ENCODE measurements at regions not wholly inside any gene's neighbourhood (a gene's known extent, or its start where the extent isn't known, plus 50 kb on each side); places are given as distances from the start of the nearest gene placed in this dataset.

GRCh38 chr16:5595849-5596248 lies 498.3 kb upstream of the EEF2KMT start:
- no peaks in the 10 kb centered on the region for H3K4me1 ChIP-seq (ENCODE audit: control insufficient read depth, insufficient read depth, low read length, poor library complexity, severe bottlenecking)
- Mint-ChIP-seq H3K27me3 (no peaks in the 10 kb centered on the region), H3K36me3 (no peaks in the 10 kb centered on the region), H3K4me1 (no peaks in the 10 kb centered on the region), H3K9me3 (peaks cover 0 to 9% (median 4%) of the 10 kb centered on the region in 7 donors), H3K4me3 (no peak overlapping the region), H3K27ac (no peak overlapping the region)
- H3K4me3 ChIP-seq (ENCODE audit: low read depth, low read length): no peak overlapping the region
- no peak overlapping the region for H3K27ac ChIP-seq (ENCODE audit: insufficient read depth, low read length, poor library complexity, severe bottlenecking)
- H3K27me3 ChIP-seq (ENCODE audit: control insufficient read depth, insufficient read depth, low read length): no peaks in the 10 kb centered on the region
- ATAC-seq (ENCODE audit: low read depth in 2 of 2) (no peak), DNase-seq (no peak)
- H3K36me3 ChIP-seq (ENCODE audit: control insufficient read depth, insufficient read depth, low read length): no peaks in the 10 kb centered on the region
- no peaks in the 10 kb centered on the region for H3K9me3 ChIP-seq (ENCODE audit: control insufficient read depth in 2 of 2, low read length in 2 of 2)

GRCh38 chr16:5590416-5590815 lies 492.8 kb upstream of the EEF2KMT start:
- ATAC-seq (ENCODE audit: low read depth in 2 of 2): no peak
- H3K36me3 Mint-ChIP-seq: no peaks in the 10 kb centered on the region
- Histone ChIP-seq H3K9me3 (ENCODE audit: control insufficient read depth in 2 of 2, low read length in 2 of 2) (no peaks in the 10 kb centered on the region), H3K36me3 (ENCODE audit: control insufficient read depth, insufficient read depth, low read length) (no peaks in the 10 kb centered on the region), H3K4me1 (ENCODE audit: control insufficient read depth, insufficient read depth, low read length, poor library complexity, severe bottlenecking) (no peaks in the 10 kb centered on the region), H3K27me3 (ENCODE audit: control insufficient read depth, insufficient read depth, low read length) (no peaks in the 10 kb centered on the region), H3K4me3 (ENCODE audit: low read depth, low read length) (no peak overlapping the region), H3K27ac (ENCODE audit: insufficient read depth, low read length, poor library complexity, severe bottlenecking) (no peak overlapping the region)
- H3K4me3 Mint-ChIP-seq: no peak overlapping the region
- no peaks in the 10 kb centered on the region for H3K4me1 Mint-ChIP-seq
- DNase-seq: no peak
- no peaks in the 10 kb centered on the region for H3K27me3 Mint-ChIP-seq
- H3K9me3 Mint-ChIP-seq: peaks cover 0 to 6% (median 3%) of the 10 kb centered on the region in 7 donors
- no peak overlapping the region for H3K27ac Mint-ChIP-seq

GRCh38 chr16:5589812-5590373 lies 492.3 kb upstream of the EEF2KMT start:
- H3K9me3 ChIP-seq (ENCODE audit: control insufficient read depth in 2 of 2, low read length in 2 of 2): no peaks in the 10 kb centered on the region
- no peaks in the 10 kb centered on the region for H3K36me3 ChIP-seq (ENCODE audit: control insufficient read depth, insufficient read depth, low read length)
- no peaks in the 10 kb centered on the region for H3K4me1 Mint-ChIP-seq
- no peak overlapping the region for H3K27ac ChIP-seq (ENCODE audit: insufficient read depth, low read length, poor library complexity, severe bottlenecking)
- no peaks in the 10 kb centered on the region for H3K27me3 Mint-ChIP-seq
- no peaks in the 10 kb centered on the region for H3K4me1 ChIP-seq (ENCODE audit: control insufficient read depth, insufficient read depth, low read length, poor library complexity, severe bottlenecking)
- H3K27ac Mint-ChIP-seq: no peak overlapping the region
- no peak for DNase-seq
- no peak overlapping the region for H3K4me3 ChIP-seq (ENCODE audit: low read depth, low read length)
- H3K4me3 Mint-ChIP-seq: no peak overlapping the region
- no peak for ATAC-seq (ENCODE audit: low read depth in 2 of 2)
- no peaks in the 10 kb centered on the region for H3K36me3 Mint-ChIP-seq
- no peaks in the 10 kb centered on the region for H3K27me3 ChIP-seq (ENCODE audit: control insufficient read depth, insufficient read depth, low read length)
- H3K9me3 Mint-ChIP-seq: peaks cover 0 to 6% (median 3%) of the 10 kb centered on the region in 7 donors

GRCh38 chr16:5584109-5584508 lies 486.5 kb upstream of the EEF2KMT start:
- no peaks in the 10 kb centered on the region for H3K27me3 ChIP-seq (ENCODE audit: control insufficient read depth, insufficient read depth, low read length)
- no peaks in the 10 kb centered on the region for H3K36me3 ChIP-seq (ENCODE audit: control insufficient read depth, insufficient read depth, low read length)
- Mint-ChIP-seq H3K27me3 (no peaks in the 10 kb centered on the region), H3K27ac (no peak overlapping the region), H3K4me1 (no peaks in the 10 kb centered on the region), H3K4me3 (no peak overlapping the region), H3K36me3 (no peaks in the 10 kb centered on the region), H3K9me3 (peaks cover 0 to 4% (median 1%) of the 10 kb centered on the region in 7 donors)
- H3K4me3 ChIP-seq (ENCODE audit: low read depth, low read length): no peak overlapping the region
- no peaks in the 10 kb centered on the region for H3K9me3 ChIP-seq (ENCODE audit: control insufficient read depth in 2 of 2, low read length in 2 of 2)
- DNase-seq: no peak
- H3K4me1 ChIP-seq (ENCODE audit: control insufficient read depth, insufficient read depth, low read length, poor library complexity, severe bottlenecking): no peaks in the 10 kb centered on the region
- H3K27ac ChIP-seq (ENCODE audit: insufficient read depth, low read length, poor library complexity, severe bottlenecking): no peak overlapping the region
- ATAC-seq (ENCODE audit: low read depth in 2 of 2): no peak

GRCh38 chr16:5582529-5582928 lies 484.9 kb upstream of the EEF2KMT start:
- ATAC-seq (ENCODE audit: low read depth in 2 of 2): no peak
- no peak for DNase-seq
- Mint-ChIP-seq H3K4me1 (no peaks in the 10 kb centered on the region), H3K27ac (no peak overlapping the region), H3K36me3 (no peaks in the 10 kb centered on the region), H3K27me3 (no peaks in the 10 kb centered on the region), H3K9me3 (peaks cover 0 to 2% (median 1%) of the 10 kb centered on the region in 7 donors), H3K4me3 (no peak overlapping the region)
- Histone ChIP-seq H3K27ac (ENCODE audit: insufficient read depth, low read length, poor library complexity, severe bottlenecking) (no peak overlapping the region), H3K36me3 (ENCODE audit: control insufficient read depth, insufficient read depth, low read length) (no peaks in the 10 kb centered on the region), H3K9me3 (ENCODE audit: control insufficient read depth in 2 of 2, low read length in 2 of 2) (no peaks in the 10 kb centered on the region), H3K4me3 (ENCODE audit: low read depth, low read length) (no peak overlapping the region), H3K27me3 (ENCODE audit: control insufficient read depth, insufficient read depth, low read length) (no peaks in the 10 kb centered on the region), H3K4me1 (ENCODE audit: control insufficient read depth, insufficient read depth, low read length, poor library complexity, severe bottlenecking) (no peaks in the 10 kb centered on the region)

- no peak overlapping the region for H3K27ac ChIP-seq (ENCODE audit: insufficient read depth, low read length, poor library complexity, severe bottlenecking)
- no peak overlapping the region for H3K4me3 ChIP-seq (ENCODE audit: low read depth, low read length)
- H3K27me3 Mint-ChIP-seq: no peaks in the 10 kb centered on the region
- H3K9me3 Mint-ChIP-seq: peaks cover 0 to 2% (median 1%) of the 10 kb centered on the region in 7 donors
- no peaks in the 10 kb centered on the region for H3K27me3 ChIP-seq (ENCODE audit: control insufficient read depth, insufficient read depth, low read length)
- H3K36me3 Mint-ChIP-seq: no peaks in the 10 kb centered on the region
- H3K9me3 ChIP-seq (ENCODE audit: control insufficient read depth in 2 of 2, low read length in 2 of 2): no peaks in the 10 kb centered on the region
- DNase-seq: no peak
- no peak overlapping the region for H3K4me3 Mint-ChIP-seq
- no peaks in the 10 kb centered on the region for H3K36me3 ChIP-seq (ENCODE audit: control insufficient read depth, insufficient read depth, low read length)
- no peak overlapping the region for H3K27ac Mint-ChIP-seq
- H3K4me1 Mint-ChIP-seq: no peaks in the 10 kb centered on the region
- no peaks in the 10 kb centered on the region for H3K4me1 ChIP-seq (ENCODE audit: control insufficient read depth, insufficient read depth, low read length, poor library complexity, severe bottlenecking)
- ATAC-seq (ENCODE audit: low read depth in 2 of 2): no peak
Observed at GRCh38 chr16:5581908-5582307, 484.3 kb upstream of the EEF2KMT start.

GRCh38 chr16:5581428-5581827 lies 483.8 kb upstream of the EEF2KMT start:
- Histone ChIP-seq H3K9me3 (ENCODE audit: control insufficient read depth in 2 of 2, low read length in 2 of 2) (no peaks in the 10 kb centered on the region), H3K4me1 (ENCODE audit: control insufficient read depth, insufficient read depth, low read length, poor library complexity, severe bottlenecking) (no peaks in the 10 kb centered on the region), H3K27me3 (ENCODE audit: control insufficient read depth, insufficient read depth, low read length) (no peaks in the 10 kb centered on the region), H3K36me3 (ENCODE audit: control insufficient read depth, insufficient read depth, low read length) (no peaks in the 10 kb centered on the region), H3K4me3 (ENCODE audit: low read depth, low read length) (no peak overlapping the region), H3K27ac (ENCODE audit: insufficient read depth, low read length, poor library complexity, severe bottlenecking) (no peak overlapping the region)
- Mint-ChIP-seq H3K36me3 (no peaks in the 10 kb centered on the region), H3K27ac (no peak overlapping the region), H3K4me3 (no peak overlapping the region), H3K9me3 (peaks cover 0 to 2% (median 1%) of the 10 kb centered on the region in 7 donors), H3K4me1 (no peaks in the 10 kb centered on the region), H3K27me3 (no peaks in the 10 kb centered on the region)
- DNase-seq (no peak), ATAC-seq (ENCODE audit: low read depth in 2 of 2) (no peak)

- peaks cover 0 to 2% (median 1%) of the 10 kb centered on the region in 7 donors for H3K9me3 Mint-ChIP-seq
- H3K27me3 ChIP-seq (ENCODE audit: control insufficient read depth, insufficient read depth, low read length): no peaks in the 10 kb centered on the region
- H3K27me3 Mint-ChIP-seq: no peaks in the 10 kb centered on the region
- ATAC-seq (ENCODE audit: low read depth in 2 of 2): no peak
- no peak overlapping the region for H3K27ac ChIP-seq (ENCODE audit: insufficient read depth, low read length, poor library complexity, severe bottlenecking)
- no peaks in the 10 kb centered on the region for H3K36me3 Mint-ChIP-seq
- no peak overlapping the region for H3K4me3 ChIP-seq (ENCODE audit: low read depth, low read length)
- H3K4me1 ChIP-seq (ENCODE audit: control insufficient read depth, insufficient read depth, low read length, poor library complexity, severe bottlenecking): no peaks in the 10 kb centered on the region
- no peak overlapping the region for H3K27ac Mint-ChIP-seq
- H3K9me3 ChIP-seq (ENCODE audit: control insufficient read depth in 2 of 2, low read length in 2 of 2): no peaks in the 10 kb centered on the region
- no peak for DNase-seq
- H3K4me1 Mint-ChIP-seq: no peaks in the 10 kb centered on the region
- no peaks in the 10 kb centered on the region for H3K36me3 ChIP-seq (ENCODE audit: control insufficient read depth, insufficient read depth, low read length)
- H3K4me3 Mint-ChIP-seq: no peak overlapping the region
Observed at GRCh38 chr16:5580772-5581171, 483.2 kb upstream of the EEF2KMT start.
